Thoracic aorta (tissue), 2 donors: ENCODE measurements at regions not wholly inside any gene's neighbourhood (a gene's known extent, or its start where the extent isn't known, plus 50 kb on each side); places are given as distances from the start of the nearest gene placed in this dataset.

ENCODE experiments used
- ATAC-seq: fragments of 150-250 bp; one replicate; pipeline ENCODE4 v1.8.0; 2017; ENCODE audit warnings: low read depth; ENCODE audit not compliant: insufficient number of reproducible peaks, low FRiP score
- DNase-seq: peaks from one replicate; pipeline ENCODE4 v3.0.0-alpha.2; 2020; ENCODE audit warnings: low spot score
- H3K27ac ChIP-seq, 2 donors: fragments of 200-600 bp; sonication (generic); 1 replicate in 1 of 2; 2 replicates in 1 of 2; pipeline ENCODE4 v1.5.1; 2016; ENCODE audit warnings: mild to moderate bottlenecking in 2 of 2, moderate library complexity in 2 of 2
- H3K27me3 ChIP-seq: fragments of 200-600 bp; sonication (generic); replicated peaks from 2 replicates; pipeline ENCODE4 v1.6.0; 2016; ENCODE audit warnings: mild to moderate bottlenecking; ENCODE audit not compliant: insufficient read depth
- H3K36me3 ChIP-seq: fragments of 200-600 bp; sonication (generic); one replicate; pipeline ENCODE4 v1.5.1; 2016
- H3K4me1 ChIP-seq, 2 donors: fragments of 200-600 bp; sonication (generic); 1 replicate in 1 of 2; 2 replicates in 1 of 2; pipeline versions ENCODE4 v1.5.1 to v1.6.0; 2016; ENCODE audit warnings: low read depth in 2 of 2, mild to moderate bottlenecking in 1 of 2; ENCODE audit not compliant: control insufficient read depth in 1 of 2
- H3K4me3 ChIP-seq: fragments of 200-600 bp; sonication (generic); 2 replicates; pipeline ENCODE4 v1.5.1; 2016; ENCODE audit warnings: mild to moderate bottlenecking
- H3K9me3 ChIP-seq: fragments of 200-600 bp; sonication (generic); 2 replicates; pipeline ENCODE4 v1.5.1; 2016
- CTCF ChIP-seq: fragments of 200-600 bp; sonication (generic); IDR thresholded peaks from one replicate; pipeline ENCODE4 v1.5.1; 2019; ENCODE audit warnings: antibody characterized with exemption

- Histone ChIP-seq H3K27me3 (no peaks in the 10 kb centered on the region), H3K9me3 (no peaks in the 10 kb centered on the region), H3K4me1 (no peaks in the 10 kb centered on the region), H3K36me3 (no peaks in the 10 kb centered on the region), H3K4me3 (no peak overlapping the region), H3K27ac (no peak overlapping the region)
- DNase-seq (no peak), ATAC-seq (no peak)
- no peak for TF ChIP-seq CTCF
Measured at GRCh38 chr20:56689318-56689717, 60.2 kb downstream of the TFAP2C start.

DNA sequence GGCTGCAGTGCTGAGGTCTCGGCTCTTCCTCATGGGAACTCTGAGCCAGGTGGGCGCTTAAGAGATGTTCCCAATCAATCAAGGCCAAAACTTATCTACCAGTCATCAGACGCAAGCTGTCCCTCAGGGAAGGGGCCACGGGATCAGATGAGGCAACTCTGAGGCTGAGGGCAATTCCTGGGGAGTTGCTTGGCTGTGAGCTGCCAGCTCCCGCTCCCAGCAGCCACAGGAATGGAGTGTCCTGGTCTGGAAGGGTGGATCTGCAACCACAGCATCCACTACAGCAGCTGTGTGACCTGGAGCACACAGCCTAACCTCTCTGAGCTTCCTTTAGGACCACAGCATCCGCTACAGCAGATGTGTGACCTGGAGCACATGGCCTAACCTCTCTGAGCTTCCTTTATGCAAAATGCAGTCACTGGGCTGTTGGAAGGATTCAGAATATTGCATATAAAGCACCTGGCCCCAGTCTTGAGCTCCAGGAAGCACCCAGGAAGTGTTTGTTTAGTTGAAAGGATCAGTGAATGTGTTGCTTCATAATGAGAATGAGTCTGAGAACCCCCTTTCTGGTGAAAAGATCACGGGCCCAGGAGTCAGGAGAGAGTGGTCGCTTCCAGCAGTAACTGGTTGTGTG lies 60.9 kb downstream of the TFAP2C start:
- ATAC-seq (no peak), DNase-seq (no peak)
- Histone ChIP-seq H3K4me3 (no peak overlapping the region), H3K4me1 (no peaks in the 10 kb centered on the region), H3K27me3 (no peaks in the 10 kb centered on the region), H3K36me3 (no peaks in the 10 kb centered on the region), H3K9me3 (no peaks in the 10 kb centered on the region), H3K27ac (no peak overlapping the region)
- TF ChIP-seq CTCF, result no peak

DNA sequence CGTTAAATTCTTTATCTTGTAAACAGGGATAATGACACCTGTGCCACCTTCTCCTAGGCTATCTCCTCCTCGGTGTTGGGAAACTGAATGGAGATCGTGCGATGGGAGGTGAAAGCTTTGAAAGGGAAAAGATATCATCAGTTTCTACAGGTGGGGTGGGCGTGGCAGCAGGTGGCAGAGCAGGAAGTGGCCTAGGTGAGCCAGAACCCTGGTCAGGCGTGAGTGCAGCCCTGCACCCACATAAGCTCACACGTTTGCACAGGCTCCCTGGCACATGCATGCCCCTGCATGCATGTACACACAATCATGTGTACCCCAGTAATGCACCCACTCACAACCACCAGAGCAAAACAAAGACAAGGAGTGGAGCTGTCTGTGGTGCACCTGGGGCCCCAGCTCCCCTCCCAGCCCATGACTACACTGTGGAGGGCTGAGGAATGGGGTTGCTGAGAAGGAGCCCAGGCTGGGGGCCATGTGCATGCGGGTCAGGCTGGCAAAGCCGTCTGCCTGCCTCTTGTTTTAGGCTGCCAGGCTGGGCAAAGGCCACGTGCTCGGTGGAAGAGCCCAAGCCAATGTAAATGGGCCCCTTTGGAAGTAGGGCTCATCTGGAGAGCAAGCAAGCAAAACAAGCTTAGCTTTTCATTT lies 61.5 kb downstream of the TFAP2C start:
- Histone ChIP-seq H3K9me3 (no peaks in the 10 kb centered on the region), H3K4me1 (no peaks in the 10 kb centered on the region), H3K36me3 (no peaks in the 10 kb centered on the region), H3K4me3 (no peak overlapping the region), H3K27ac (no peak overlapping the region), H3K27me3 (no peaks in the 10 kb centered on the region)
- no peak for DNase-seq
- no peak for TF ChIP-seq CTCF
- no peak for ATAC-seq

GRCh38 chr20:56691325-56691998 lies 62.4 kb downstream of the TFAP2C start:
- no peak for TF ChIP-seq CTCF
- no peak for DNase-seq
- H3K4me3 ChIP-seq, result no peak overlapping the region
- H3K36me3 ChIP-seq, result no peaks in the 10 kb centered on the region
- no peak overlapping the region for H3K27ac ChIP-seq
- no peak for ATAC-seq
- H3K4me1 ChIP-seq, result no peaks in the 10 kb centered on the region
- H3K27me3 ChIP-seq, result no peaks in the 10 kb centered on the region
- H3K9me3 ChIP-seq, result no peaks in the 10 kb centered on the region

GRCh38 chr20:56693217-56693616 lies 64.1 kb downstream of the TFAP2C start:
- H3K36me3 ChIP-seq, result no peaks in the 10 kb centered on the region
- H3K4me1 ChIP-seq, result no peaks in the 10 kb centered on the region
- no peak overlapping the region for H3K4me3 ChIP-seq
- no peaks in the 10 kb centered on the region for H3K9me3 ChIP-seq
- no peaks in the 10 kb centered on the region for H3K27me3 ChIP-seq
- no peak overlapping the region for H3K27ac ChIP-seq
- ATAC-seq (no peak), DNase-seq (no peak)
- TF ChIP-seq CTCF, result no peak
